ENCODE measurements at regions not wholly inside any gene's neighbourhood (a gene's known extent, or its start where the extent isn't known, plus 50 kb on each side); places are given as distances from the start of the nearest gene placed in this dataset.

DNA sequence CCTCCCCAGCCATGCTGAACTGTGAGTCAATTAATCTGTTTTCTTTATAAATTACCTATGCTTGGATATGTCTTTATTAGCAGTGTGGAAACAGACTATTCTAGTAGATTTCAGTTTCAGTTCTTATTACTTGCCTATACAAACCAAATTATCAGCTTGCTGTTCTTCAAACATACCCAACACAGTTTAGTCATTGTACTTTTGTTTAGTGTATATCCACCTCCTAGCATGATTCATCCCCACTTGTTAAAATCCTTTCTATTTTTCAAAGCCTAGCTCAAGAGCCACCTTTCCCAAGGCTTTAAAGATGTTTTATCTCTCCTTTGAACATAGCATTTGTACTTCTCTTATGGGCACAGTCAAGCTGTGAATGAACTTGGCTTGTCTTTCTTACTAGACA lies 195.6 kb upstream of the ZRANB2 start:
- Histone ChIP-seq H3K9me3 (no peaks in the 10 kb centered on the region), H3K27me3 (no peaks in the 10 kb centered on the region), H3K4me3 (no peak overlapping the region), H3K27ac (no peak overlapping the region), H3K36me3 (no peaks in the 10 kb centered on the region), H3K4me1 (no peaks in the 10 kb centered on the region)
- no peak for DNase-seq
- TF ChIP-seq, protein P1, sequence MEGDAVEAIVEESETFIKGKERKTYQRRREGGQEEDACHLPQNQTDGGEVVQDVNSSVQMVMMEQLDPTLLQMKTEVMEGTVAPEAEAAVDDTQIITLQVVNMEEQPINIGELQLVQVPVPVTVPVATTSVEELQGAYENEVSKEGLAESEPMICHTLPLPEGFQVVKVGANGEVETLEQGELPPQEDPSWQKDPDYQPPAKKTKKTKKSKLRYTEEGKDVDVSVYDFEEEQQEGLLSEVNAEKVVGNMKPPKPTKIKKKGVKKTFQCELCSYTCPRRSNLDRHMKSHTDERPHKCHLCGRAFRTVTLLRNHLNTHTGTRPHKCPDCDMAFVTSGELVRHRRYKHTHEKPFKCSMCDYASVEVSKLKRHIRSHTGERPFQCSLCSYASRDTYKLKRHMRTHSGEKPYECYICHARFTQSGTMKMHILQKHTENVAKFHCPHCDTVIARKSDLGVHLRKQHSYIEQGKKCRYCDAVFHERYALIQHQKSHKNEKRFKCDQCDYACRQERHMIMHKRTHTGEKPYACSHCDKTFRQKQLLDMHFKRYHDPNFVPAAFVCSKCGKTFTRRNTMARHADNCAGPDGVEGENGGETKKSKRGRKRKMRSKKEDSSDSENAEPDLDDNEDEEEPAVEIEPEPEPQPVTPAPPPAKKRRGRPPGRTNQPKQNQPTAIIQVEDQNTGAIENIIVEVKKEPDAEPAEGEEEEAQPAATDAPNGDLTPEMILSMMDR (IDR thresholded peaks at IDR 0.05), result no peak
- intact Hi-C loops (cut with DNase I; ENCODE audit: low total_unique reads), result no loop called here

DNA sequence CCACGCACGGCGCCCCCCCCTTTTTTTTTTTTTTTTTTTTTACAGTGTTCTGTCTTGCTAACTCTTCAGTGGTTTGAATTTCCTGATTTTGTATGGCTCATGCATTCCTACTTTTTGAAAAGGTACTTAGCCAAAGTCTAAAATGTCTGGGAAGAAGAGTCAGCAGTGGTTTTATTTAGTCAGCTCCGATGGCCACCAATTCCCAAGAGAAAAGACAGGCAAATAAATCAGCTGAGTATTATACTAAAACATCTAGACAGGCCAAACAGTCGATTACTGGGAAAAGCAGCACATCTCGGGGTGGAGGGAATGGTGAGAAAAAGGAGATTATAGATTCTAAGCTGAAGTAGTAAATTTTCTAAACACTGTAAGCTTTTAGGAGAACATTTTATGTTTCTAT lies 192.5 kb upstream of the ZRANB2 start:
- no peaks in the 10 kb centered on the region for H3K36me3 ChIP-seq
- H3K4me3 ChIP-seq, result no peak overlapping the region
- no peak overlapping the region for H3K27ac ChIP-seq
- TF ChIP-seq, protein P1 (IDR thresholded peaks at IDR 0.05), result no peak
- no peak for DNase-seq
- intact Hi-C loops (cut with DNase I; ENCODE audit: low total_unique reads), result no loop called here
- no peaks in the 10 kb centered on the region for H3K27me3 ChIP-seq
- no peaks in the 10 kb centered on the region for H3K4me1 ChIP-seq
- no peaks in the 10 kb centered on the region for H3K9me3 ChIP-seq

DNA sequence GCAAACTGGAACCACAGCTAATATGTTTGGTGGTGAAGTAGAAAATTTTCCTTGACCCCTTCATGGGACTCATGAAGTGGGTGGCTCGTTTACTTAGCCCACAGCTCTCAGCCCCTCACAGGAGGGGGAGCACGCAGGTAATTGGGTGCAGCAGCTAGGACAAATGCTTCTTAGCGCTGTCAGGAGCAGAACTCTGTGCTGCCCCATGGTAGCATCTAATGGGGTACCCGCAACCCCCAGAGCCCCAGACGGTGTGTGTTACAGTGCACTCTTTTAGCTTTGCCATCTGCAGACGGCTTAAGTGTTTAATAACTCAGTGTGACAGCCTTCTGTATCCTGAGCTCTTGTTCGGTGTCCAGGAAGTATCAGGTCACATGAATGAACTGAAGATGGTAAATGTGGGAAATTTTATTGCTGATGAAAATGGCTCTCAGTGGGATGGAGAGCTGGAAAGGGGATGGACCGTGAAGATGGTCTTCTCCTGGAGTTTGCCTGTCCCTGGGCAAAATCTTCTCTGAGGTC lies 189.6 kb upstream of the ZRANB2 start:
- intact Hi-C loops (cut with DNase I; ENCODE audit: low total_unique reads), result no loop called here
- Histone ChIP-seq H3K36me3 (no peaks in the 10 kb centered on the region), H3K4me1 (no peaks in the 10 kb centered on the region), H3K27me3 (no peaks in the 10 kb centered on the region), H3K4me3 (no peak overlapping the region), H3K9me3 (no peaks in the 10 kb centered on the region), H3K27ac (no peak overlapping the region)
- no peak for DNase-seq
- TF ChIP-seq, protein P1 (IDR thresholded peaks at IDR 0.05), result no peak

DNA sequence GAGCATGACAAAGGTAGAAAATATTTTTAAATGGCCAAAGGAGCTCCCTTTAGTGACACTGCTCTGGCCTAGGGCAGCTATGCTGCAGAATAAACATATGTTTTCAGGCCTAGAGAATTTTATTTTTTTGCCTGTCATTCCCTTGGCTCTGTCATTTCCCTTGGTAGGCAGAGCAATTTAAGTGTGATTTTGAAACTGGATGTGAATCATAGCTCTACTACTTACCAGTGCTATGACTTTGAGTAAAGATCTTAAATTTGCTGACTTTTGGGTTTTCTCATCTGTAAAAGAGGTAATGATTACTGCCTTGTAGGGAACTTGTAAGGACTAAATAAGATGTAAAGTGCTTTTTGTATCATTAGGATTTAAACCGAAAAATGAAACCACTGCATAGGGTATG lies 189.0 kb upstream of the ZRANB2 start:
- DNase-seq, result no peak
- TF ChIP-seq, protein P1 (IDR thresholded peaks at IDR 0.05), result no peak
- H3K36me3 ChIP-seq, result no peaks in the 10 kb centered on the region
- intact Hi-C loops (cut with DNase I; ENCODE audit: low total_unique reads), result no loop called here
- no peaks in the 10 kb centered on the region for H3K9me3 ChIP-seq
- no peak overlapping the region for H3K4me3 ChIP-seq
- H3K4me1 ChIP-seq, result no peaks in the 10 kb centered on the region
- H3K27me3 ChIP-seq, result no peaks in the 10 kb centered on the region
- no peak overlapping the region for H3K27ac ChIP-seq

DNA sequence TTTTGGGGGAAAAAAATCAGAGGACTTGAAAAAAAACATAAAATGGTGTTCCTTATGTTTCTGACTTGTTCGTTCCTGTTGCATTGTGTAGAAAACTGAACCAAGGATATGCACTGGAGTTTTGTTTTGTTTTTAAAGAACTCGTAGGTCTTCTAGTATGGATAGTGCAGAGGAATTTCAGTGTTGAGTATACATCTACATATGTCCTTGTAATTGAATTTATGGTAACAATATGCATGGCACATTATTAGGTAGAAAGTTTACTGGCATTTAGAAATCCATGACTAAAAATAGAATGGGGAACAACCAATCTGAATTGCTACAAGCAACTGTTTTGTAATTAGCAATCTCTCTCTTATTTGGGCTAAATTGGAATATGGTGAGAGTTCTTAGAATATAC lies 188.3 kb upstream of the ZRANB2 start:
- Histone ChIP-seq H3K27me3 (no peaks in the 10 kb centered on the region), H3K27ac (no peak overlapping the region), H3K9me3 (no peaks in the 10 kb centered on the region), H3K4me1 (no peaks in the 10 kb centered on the region), H3K36me3 (no peaks in the 10 kb centered on the region), H3K4me3 (no peak overlapping the region)
- TF ChIP-seq, protein P1 (IDR thresholded peaks at IDR 0.05), result no peak
- no peak for DNase-seq
- intact Hi-C loops (cut with DNase I; ENCODE audit: low total_unique reads), result no loop called here

DNA sequence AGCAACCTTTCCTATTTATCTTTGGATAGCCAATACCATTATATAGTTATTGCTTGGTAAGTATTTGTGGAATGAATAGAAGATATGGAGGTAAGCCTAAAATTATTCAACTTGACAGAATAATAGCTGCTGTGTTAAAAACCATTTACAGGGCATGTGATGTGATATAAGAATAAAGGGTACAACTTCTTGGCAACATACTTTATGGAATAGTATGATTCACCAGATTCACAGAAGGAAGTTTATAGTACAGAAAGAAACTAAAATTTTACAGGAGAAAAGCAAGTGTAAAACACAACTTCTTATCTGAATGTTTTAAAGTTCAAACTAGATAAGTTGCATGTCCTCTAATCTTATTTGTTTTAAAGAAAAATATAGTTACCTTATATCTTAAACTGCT lies 186.4 kb upstream of the ZRANB2 start:
- Histone ChIP-seq H3K9me3 (no peaks in the 10 kb centered on the region), H3K4me1 (no peaks in the 10 kb centered on the region), H3K27me3 (no peaks in the 10 kb centered on the region), H3K36me3 (no peaks in the 10 kb centered on the region), H3K4me3 (no peak overlapping the region), H3K27ac (no peak overlapping the region)
- intact Hi-C loops (cut with DNase I; ENCODE audit: low total_unique reads), result no loop called here
- no peak for DNase-seq
- TF ChIP-seq, protein P1 (IDR thresholded peaks at IDR 0.05), result no peak
